Liver (tissue), 8 donors: ENCODE measurements at regions not wholly inside any gene's neighbourhood (a gene's known extent, or its start where the extent isn't known, plus 50 kb on each side); places are given as distances from the start of the nearest gene placed in this dataset.

Source experiments
- DNase-seq: peaks from one replicate; pipeline ENCODE4 v3.0.0-alpha.2; 2017; ENCODE audit warnings: low spot score
- H3K27ac ChIP-seq, 2 donors: one replicate each; pipeline ENCODE4 v1.7.0; 2013; ENCODE audit warnings: inconsistent platforms in 2 of 2, low read length in 2 of 2, control low read depth in 1 of 2, low read depth in 1 of 2, mild to moderate bottlenecking in 1 of 2
- H3K27me3 ChIP-seq, 4 donors: one replicate each; pipeline versions ENCODE4 v1.6.1 to v1.7.0; 2013; ENCODE audit warnings: low read length in 3 of 4, inconsistent platforms in 1 of 4, mild to moderate bottlenecking in 1 of 4, moderate library complexity in 1 of 4; ENCODE audit not compliant: control insufficient read depth in 4 of 4, insufficient read depth in 4 of 4
- H3K36me3 ChIP-seq, 4 donors: one replicate each; pipeline versions ENCODE4 v1.6.1 to v1.7.0; 2013; ENCODE audit warnings: low read length in 3 of 4, mild to moderate bottlenecking in 3 of 4, low read depth in 1 of 4, moderate library complexity in 1 of 4; ENCODE audit not compliant: control insufficient read depth in 4 of 4, insufficient read depth in 3 of 4
- H3K4me1 ChIP-seq, 4 donors: one replicate each; pipeline versions ENCODE4 v1.6.1 to v1.7.0; 2013; ENCODE audit warnings: low read length in 3 of 4, mild to moderate bottlenecking in 3 of 4, moderate library complexity in 1 of 4; ENCODE audit not compliant: control insufficient read depth in 4 of 4, insufficient read depth in 4 of 4
- H3K4me3 ChIP-seq, 3 donors: one replicate each; pipeline versions ENCODE4 v1.6.1 to v1.7.0; 2013; ENCODE audit warnings: low read length in 3 of 3, control low read depth in 1 of 3, low read depth in 1 of 3, mild to moderate bottlenecking in 1 of 3
- H3K9ac ChIP-seq, 2 donors: one replicate each; pipeline ENCODE4 v1.7.0; 2013; ENCODE audit warnings: low read length in 2 of 2, mild to moderate bottlenecking in 2 of 2, moderate library complexity in 2 of 2, control low read depth in 1 of 2, low read depth in 1 of 2
- H3K9me3 ChIP-seq, 4 donors: one replicate each; pipeline versions ENCODE4 v1.6.1 to v1.7.0; 2013; ENCODE audit warnings: low read length in 3 of 4; ENCODE audit not compliant: control insufficient read depth in 4 of 4
- CTCF ChIP-seq: fragments of 150-350 bp; IDR thresholded peaks from 2 replicates; pipeline ENCODE4 v1.5.1; 2017; ENCODE audit warnings: improper control_type of control experiment, low read depth, low read length; ENCODE audit not compliant: missing input control
- EGR1 ChIP-seq, 2 donors: IDR thresholded peaks; 2 replicates each; pipeline ENCODE4 v1.6.1; 2016 to 2018; ENCODE audit warnings: antibody characterized with exemption in 2 of 2, low read depth in 2 of 2
- FOXA1 ChIP-seq: IDR thresholded peaks from 2 replicates; pipeline ENCODE4 v1.6.1; 2016; ENCODE audit warnings: antibody characterized with exemption
- FOXA2 ChIP-seq: IDR thresholded peaks from 2 replicates; pipeline ENCODE4 v1.6.1; 2016; ENCODE audit warnings: antibody characterized with exemption
- GABPA ChIP-seq, 2 donors: IDR thresholded peaks in 1 of 2; conservative IDR thresholded peaks in 1 of 2; 2 replicates each; pipeline ENCODE4 v1.6.1; 2016; ENCODE audit warnings: antibody characterized with exemption in 2 of 2, mild to moderate bottlenecking in 1 of 2, moderate library complexity in 1 of 2
- HNF4A ChIP-seq, 2 donors: conservative IDR thresholded peaks; 2 replicates each; pipeline ENCODE4 v1.6.1; 2016; ENCODE audit warnings: antibody characterized with exemption in 2 of 2, mild to moderate bottlenecking in 2 of 2
- HNF4G ChIP-seq: IDR thresholded peaks from 2 replicates; pipeline ENCODE4 v1.6.1; 2016; ENCODE audit warnings: antibody characterized with exemption
- JUND ChIP-seq, 2 donors: IDR thresholded peaks; 2 replicates each; pipeline ENCODE4 v1.6.1; 2016; ENCODE audit warnings: antibody characterized with exemption in 2 of 2
- MAX ChIP-seq: IDR thresholded peaks from 2 replicates; pipeline ENCODE4 v1.6.1; 2016; ENCODE audit warnings: antibody characterized with exemption
- NR2F2 ChIP-seq: IDR thresholded peaks from 2 replicates; pipeline ENCODE4 v1.6.1; 2016; ENCODE audit warnings: antibody characterized with exemption
- REST ChIP-seq: IDR thresholded peaks from 2 replicates; pipeline ENCODE4 v1.6.1; 2016; ENCODE audit warnings: antibody characterized with exemption, mild to moderate bottlenecking
- RXRA ChIP-seq, 2 donors: IDR thresholded peaks; 2 replicates each; pipeline ENCODE4 v1.6.1; 2017 to 2018; ENCODE audit warnings: antibody characterized with exemption in 2 of 2, mild to moderate bottlenecking in 1 of 2
- SP1 ChIP-seq: IDR thresholded peaks from 2 replicates; pipeline ENCODE4 v1.6.1; 2018; ENCODE audit warnings: antibody characterized with exemption, mild to moderate bottlenecking
- TAF1 ChIP-seq: conservative IDR thresholded peaks from 2 replicates; pipeline ENCODE4 v1.6.1; 2016; ENCODE audit warnings: antibody characterized with exemption, mild to moderate bottlenecking
- YY1 ChIP-seq: IDR thresholded peaks from 2 replicates; pipeline ENCODE4 v1.6.1; 2016; ENCODE audit warnings: antibody characterized with exemption, mild to moderate bottlenecking
- WGBS: extraction: QIAGEN DNeasy Blood & Tissue Kit; methylation state at CpG from one replicate; pipeline ENCODE4 v1.1.7; 2013; 5-methylcytosine and 5-hydroxymethylcytosine counted together
- TF ChIP-seq, protein P1 (sequence below): IDR thresholded peaks from 2 replicates; pipeline ENCODE4 v1.6.1; 2016; ENCODE audit warnings: antibody characterized with exemption
- TF ChIP-seq, protein P2 (sequence below): IDR thresholded peaks from 2 replicates; pipeline ENCODE4 v1.6.1; 2016; ENCODE audit warnings: antibody characterized with exemption
- donor health status: healthy.
- donor health status: healthy.
- donor health status: healthy.
- donor health status: healthy.
- donor health status: healthy.

- H3K27me3 ChIP-seq, result peaks cover 0 to 2% (median 0%) of the 10 kb centered on the region in 4 donors
- no peaks in the 10 kb centered on the region for H3K36me3 ChIP-seq
- no peak overlapping the region for H3K9ac ChIP-seq
- no peak overlapping the region for H3K27ac ChIP-seq
- DNase-seq, result no peak
- TF ChIP-seq MAX (no peak), NR2F2 (no peak), CTCF (no peak), HNF4A (conservative IDR thresholded peaks at IDR 0.05) (no peak), SP1 (no peak), GABPA (IDR thresholded peaks at IDR 0.05 in 1 of 2, conservative IDR thresholded peaks at IDR 0.05 in 1 of 2) (no peak), EGR1 (IDR thresholded peaks at IDR 0.05; ENCODE audit: low read depth in 2 of 2) (no peak), YY1 (no peak), REST (no peak), RXRA (IDR thresholded peaks at IDR 0.05) (no peak), JUND (IDR thresholded peaks at IDR 0.05) (no peak), TAF1 (no peak), FOXA1 (no peak)
- TF ChIP-seq, protein P1, sequence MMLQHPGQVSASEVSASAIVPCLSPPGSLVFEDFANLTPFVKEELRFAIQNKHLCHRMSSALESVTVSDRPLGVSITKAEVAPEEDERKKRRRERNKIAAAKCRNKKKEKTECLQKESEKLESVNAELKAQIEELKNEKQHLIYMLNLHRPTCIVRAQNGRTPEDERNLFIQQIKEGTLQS, result no peak
- no peaks in the 10 kb centered on the region for H3K9me3 ChIP-seq
- H3K4me1 ChIP-seq, result no peaks in the 10 kb centered on the region
- no peak overlapping the region for H3K4me3 ChIP-seq
Measured at GRCh38 chr16:17685447-17685846, 214.7 kb upstream of the XYLT1 start.

GRCh38 chr16:17683281-17683680, 212.5 kb upstream of the XYLT1 start:
- Histone ChIP-seq H3K4me1 (no peaks in the 10 kb centered on the region), H3K9me3 (no peaks in the 10 kb centered on the region), H3K36me3 (no peaks in the 10 kb centered on the region), H3K4me3 (no peak overlapping the region), H3K27me3 (peaks cover 0 to 2% (median 0%) of the 10 kb centered on the region in 4 donors), H3K27ac (no peak overlapping the region), H3K9ac (no peak overlapping the region)
- no peak for DNase-seq
- TF ChIP-seq CTCF, result no peak
- no peak for TF ChIP-seq GABPA (IDR thresholded peaks at IDR 0.05 in 1 of 2, conservative IDR thresholded peaks at IDR 0.05 in 1 of 2)
- TF ChIP-seq NR2F2, result no peak
- no peak for TF ChIP-seq FOXA2
- TF ChIP-seq RXRA (IDR thresholded peaks at IDR 0.05), result no peak
- TF ChIP-seq, protein P2, sequence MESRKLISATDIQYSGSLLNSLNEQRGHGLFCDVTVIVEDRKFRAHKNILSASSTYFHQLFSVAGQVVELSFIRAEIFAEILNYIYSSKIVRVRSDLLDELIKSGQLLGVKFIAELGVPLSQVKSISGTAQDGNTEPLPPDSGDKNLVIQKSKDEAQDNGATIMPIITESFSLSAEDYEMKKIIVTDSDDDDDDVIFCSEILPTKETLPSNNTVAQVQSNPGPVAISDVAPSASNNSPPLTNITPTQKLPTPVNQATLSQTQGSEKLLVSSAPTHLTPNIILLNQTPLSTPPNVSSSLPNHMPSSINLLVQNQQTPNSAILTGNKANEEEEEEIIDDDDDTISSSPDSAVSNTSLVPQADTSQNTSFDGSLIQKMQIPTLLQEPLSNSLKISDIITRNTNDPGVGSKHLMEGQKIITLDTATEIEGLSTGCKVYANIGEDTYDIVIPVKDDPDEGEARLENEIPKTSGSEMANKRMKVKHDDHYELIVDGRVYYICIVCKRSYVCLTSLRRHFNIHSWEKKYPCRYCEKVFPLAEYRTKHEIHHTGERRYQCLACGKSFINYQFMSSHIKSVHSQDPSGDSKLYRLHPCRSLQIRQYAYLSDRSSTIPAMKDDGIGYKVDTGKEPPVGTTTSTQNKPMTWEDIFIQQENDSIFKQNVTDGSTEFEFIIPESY, result no peak
- TF ChIP-seq, protein P1, result no peak
- TF ChIP-seq HNF4G, result no peak
- TF ChIP-seq FOXA1, result no peak
- TF ChIP-seq REST, result no peak
- no peak for TF ChIP-seq SP1
- TF ChIP-seq EGR1 (IDR thresholded peaks at IDR 0.05; ENCODE audit: low read depth in 2 of 2), result no peak
- no peak for TF ChIP-seq MAX
- no peak for TF ChIP-seq HNF4A (conservative IDR thresholded peaks at IDR 0.05)
- WGBS, result 66% methylated on average over 3 of the region's 3 CpGs
